ENCODE measurements at regions not wholly inside any gene's neighbourhood (a gene's known extent, or its start where the extent isn't known, plus 50 kb on each side); places are given as distances from the start of the nearest gene placed in this dataset.
"Not testable (repeated sequence)": the region's sequence is repeated elsewhere in the genome, so short reads cannot be mapped to it uniquely, and the experiment has no call there.

DNA sequence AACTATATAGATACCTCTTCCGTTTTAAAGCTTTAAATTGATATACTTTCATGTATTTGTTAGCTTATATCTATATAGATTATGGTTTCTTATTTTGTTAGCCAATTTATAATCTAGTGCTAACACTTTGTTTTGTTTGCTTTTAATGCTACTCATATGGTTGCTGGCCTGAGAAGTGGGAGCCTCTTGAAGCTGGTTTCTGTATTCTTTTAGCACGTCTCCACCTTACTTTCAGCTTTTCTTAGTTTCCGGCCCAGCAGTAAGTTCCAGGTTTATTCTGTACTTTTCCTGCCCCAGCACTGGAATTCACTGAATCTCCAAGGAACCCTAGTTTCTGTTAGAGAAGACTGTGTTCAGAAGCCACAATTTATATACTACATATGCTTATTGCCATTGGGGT lies 458.9 kb downstream of the PRR16 start:
- DNase-seq = no peak

DNA sequence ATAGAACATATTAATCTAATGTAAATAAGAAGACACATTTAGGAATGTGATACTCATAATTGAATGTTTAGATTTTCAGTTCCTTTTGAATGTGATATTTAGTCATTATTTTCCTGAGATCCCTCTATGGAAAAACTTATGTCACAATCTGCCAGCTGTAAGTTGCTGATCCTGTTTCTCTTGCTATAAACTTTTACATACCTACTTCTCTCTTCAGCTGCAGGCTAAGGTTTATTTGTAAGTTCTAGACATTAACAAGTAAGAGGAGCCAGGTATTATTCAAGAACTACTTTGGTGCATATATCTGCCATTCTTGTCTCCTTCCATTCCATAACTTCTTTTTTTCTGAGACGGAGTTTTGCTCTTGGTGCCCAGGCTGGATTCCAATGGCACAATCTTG lies 462.4 kb downstream of the PRR16 start:
- DNase-seq = no peak

DNA sequence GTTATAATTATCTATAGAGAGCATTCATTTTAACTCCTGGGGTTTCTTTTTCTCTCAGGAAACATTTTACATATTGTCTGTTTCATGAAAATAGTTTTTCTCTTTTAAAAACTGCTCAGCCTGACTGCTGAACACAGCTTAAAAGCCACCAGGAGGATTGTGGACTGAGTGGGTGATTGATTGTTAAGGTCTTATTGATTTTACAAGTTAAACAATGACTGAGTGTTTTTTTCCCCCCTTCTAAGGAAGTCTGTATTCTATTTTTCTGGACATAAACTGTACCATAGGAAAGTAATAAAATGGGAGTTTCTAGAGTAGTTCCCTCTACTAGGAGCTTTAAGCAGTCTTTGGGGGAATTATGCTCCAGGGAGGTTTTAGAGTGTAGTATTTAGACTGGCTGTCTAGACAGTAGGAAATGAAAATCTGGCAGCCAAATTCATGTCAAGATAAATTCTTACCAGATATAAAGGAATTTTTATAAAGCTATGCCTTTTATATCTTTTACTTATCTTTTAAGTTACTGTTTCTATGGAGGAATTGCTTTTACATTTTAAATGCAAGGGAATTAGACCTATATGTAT lies 463.9 kb downstream of the PRR16 start:
- DNase-seq = no peak

DNA sequence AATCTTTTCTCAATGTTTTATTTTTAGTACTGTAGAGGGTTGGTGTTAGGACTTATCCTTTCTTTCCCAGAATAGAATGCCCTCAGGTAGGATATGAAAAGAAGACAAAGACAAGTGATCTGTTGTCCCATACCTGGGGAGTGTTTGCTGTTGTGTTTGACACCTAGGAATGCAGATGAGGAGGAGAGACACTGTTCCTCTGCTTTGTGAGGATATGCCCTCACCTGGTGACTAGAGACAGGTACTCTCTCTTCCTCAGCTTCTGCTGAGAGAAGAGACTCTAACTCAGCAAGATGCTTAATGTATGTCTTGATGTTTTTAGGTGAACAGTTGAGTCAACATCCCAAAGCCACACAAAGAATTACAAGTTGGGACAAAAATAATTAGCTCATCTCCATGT lies 468.4 kb downstream of the PRR16 start:
- DNase-seq = no peak

DNA sequence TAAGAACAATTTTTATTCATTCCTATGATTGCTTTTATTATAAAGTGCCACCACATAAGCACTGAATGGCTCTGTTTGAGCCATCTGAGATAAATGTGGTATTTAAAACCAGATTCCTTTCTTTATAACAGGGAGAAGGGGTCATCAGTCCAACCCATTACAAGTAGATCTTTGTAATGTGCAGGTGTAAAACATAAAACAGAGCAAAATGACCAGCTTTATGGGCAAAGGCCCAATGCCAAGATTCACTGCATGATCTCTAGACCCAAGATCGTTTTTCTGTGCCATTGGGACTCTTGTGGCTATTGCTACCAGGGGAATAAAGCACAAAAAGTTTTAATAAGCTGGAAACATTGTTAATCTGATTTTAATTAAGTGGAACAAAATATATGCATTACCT lies 469.9 kb downstream of the PRR16 start:
- no peak for DNase-seq

DNA sequence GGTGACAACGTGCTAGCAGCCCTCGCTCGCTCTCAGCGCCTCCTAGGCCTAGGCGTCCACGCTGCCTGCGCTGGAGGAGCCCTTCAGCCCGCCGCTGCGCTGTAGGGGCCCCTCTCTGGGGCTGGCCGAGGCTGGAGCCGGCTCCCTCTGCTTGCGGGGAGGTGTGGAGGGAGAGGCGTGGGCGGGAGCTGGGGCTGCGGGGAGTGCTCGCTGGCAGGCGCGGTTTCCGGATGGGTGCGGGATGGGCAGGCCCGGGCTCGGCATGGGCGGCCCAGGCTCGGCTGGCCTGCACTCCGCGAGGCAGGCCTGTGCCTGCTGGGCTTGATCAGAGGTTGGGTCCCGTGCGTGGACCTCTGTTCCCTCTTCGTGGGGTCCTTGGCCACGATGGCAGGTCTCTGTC lies 472.6 kb downstream of the PRR16 start:
- no peak for DNase-seq

DNA sequence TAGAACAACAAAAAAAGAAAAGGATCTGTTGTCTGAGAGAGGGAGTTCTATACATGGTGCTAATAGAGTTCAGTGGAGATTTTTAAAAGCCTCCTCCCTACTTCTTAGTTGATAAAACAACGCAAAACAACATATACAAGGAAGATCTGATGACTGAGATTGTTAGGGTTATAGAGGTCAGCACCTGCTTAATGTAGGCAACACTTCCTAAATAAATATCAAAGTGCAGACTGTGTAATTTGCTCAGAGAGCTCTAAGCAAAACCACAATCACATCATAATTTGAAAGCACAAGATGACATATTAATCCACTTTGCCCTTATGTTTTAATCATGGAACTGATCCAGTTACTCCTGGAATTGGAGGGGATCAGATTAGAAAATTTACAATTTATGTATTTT lies 474.5 kb downstream of the PRR16 start:
- no peak for DNase-seq

DNA sequence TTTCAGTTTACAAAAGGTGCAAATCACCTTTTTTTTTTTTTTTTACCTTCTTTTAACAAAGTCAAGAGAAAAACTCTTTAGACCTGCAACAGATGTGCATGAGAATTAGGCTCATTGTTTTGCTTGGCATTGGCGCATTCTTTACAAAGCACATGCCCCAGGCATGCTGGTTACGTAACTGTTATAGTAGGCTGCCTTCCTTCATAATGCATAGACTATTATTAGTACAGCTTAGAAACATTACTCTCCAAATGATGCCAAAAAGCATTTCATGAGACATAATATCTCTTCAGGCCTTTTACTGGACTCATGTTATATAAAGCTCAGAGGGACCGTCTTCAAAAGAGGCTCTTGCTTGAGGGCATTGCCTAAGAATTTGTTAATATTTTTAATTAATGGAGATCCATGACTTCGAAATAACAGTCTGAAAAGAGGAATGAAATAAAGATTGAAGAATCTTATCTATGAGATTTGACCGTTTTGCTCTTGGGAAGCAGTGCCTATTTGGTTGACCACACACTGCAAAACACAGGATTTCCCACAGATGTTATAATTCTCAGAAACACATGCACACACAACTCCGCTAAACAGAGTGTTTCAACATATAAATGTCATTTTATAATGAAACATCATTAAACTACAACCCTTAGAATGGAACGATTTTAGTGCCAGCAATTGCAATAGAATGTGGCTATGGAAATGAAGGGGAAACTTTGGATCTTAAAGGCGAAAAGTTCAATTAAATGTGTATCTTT lies 478.7 kb downstream of the PRR16 start:
- no peak for DNase-seq

DNA sequence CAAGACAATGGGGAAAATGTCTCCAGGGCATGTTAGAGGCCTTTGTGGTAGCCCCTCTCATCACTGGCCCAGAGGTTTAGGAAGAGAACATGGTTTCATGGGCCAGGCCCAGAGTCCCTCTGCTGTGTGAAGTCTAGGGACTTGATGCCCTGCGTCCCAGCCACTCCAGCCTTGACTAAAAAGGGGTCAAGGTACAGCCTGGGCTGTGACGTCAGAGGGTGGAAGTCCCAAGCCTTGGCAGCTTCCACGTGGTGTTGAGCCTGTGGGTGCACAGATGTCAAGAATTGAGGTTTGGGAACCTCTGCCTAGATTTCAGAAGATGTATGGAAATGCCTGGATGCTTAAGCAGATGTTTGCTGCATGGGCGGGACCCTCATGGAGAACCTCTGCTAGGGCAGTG lies 485.5 kb downstream of the PRR16 start:
- not testable (repeated sequence) for DNase-seq

DNA sequence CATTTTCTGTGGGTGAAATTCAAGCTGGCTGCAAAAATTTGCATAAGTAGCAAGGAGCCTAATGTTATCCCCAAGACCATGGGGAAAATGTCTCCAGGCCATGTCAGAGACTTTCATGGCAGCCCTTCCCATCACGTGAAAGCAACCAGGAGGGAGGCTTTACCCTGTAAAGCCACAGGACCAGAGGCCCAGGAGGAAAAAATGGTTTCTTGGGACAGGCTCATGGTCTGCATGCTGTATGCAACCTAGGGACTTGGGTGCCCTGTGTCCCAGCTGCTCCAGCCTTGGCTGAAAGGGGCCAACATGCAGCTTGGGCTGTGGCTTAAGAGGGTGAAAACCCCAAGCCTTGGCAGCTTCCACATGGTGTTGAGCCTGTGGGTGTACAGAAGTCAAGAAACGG lies 489.3 kb downstream of the PRR16 start:
- DNase-seq = not testable (repeated sequence)

DNA sequence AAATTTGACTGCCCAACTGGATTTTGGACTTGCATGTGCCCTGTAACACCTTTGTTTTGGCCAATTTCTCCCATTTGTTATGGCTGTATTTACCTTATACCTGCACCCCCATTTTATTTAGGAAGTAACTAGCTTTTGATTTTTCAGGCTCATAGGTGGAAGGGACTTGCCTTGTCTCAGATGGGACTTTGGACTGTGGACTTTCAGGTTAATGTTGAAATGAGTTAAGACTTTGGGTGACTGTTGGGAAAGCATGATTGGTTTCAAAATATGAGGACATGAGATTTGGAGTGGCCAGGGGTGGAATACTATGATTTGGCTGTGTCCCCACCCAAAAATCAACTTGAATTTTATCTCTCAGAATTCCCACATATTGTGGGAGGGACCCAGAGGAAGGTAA lies 490.2 kb downstream of the PRR16 start:
- no peak for DNase-seq

DNA sequence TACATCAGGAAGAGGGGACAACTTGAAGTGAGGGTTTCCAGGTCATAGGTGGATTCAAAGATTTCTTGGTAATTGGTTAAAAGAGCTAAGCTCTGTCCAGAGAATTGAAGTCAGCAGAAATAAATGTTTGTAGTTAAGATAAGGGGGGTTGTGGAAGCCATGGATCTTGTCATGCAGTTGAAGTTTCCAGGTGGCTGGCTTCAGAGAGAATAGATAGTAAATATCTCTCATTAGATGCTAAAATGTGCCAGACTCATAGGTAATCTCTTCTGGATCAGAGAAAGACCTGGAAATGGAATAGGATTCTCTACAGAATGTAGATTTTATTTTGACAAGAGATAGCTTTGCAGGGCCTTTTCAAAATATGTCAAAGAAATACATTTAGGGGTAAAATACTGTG lies 491.7 kb downstream of the PRR16 start:
- no peak for DNase-seq

DNA sequence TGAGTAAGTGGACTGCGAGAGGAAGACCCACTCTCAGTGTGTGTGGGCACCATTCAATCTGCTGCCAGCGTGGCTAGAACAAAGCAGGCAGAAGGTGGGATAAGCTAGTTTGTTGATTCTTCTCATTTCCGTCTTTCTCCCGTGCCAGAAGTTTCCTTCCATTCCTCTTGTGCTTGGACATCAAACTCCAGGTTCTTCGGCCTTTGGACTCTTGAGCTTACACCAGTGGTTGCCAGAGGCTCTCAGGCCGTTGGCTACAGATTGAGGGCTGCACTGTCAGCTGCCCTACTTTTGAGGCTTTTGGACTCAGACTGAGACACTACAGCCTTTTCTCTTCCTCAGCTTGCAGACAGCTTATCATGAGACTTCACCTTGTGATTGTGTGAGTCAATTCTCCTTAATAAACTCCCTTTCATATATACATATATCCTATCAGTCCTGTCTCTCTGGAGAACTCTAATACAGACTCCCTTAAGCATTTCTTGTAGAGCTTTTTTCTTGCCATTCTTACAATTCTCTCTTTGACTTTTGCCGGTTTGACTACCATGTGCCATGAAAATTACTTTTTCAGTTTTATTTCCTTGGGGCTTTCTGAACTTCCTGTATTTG lies 494.9 kb downstream of the PRR16 start:
- DNase-seq = no peak

DNA sequence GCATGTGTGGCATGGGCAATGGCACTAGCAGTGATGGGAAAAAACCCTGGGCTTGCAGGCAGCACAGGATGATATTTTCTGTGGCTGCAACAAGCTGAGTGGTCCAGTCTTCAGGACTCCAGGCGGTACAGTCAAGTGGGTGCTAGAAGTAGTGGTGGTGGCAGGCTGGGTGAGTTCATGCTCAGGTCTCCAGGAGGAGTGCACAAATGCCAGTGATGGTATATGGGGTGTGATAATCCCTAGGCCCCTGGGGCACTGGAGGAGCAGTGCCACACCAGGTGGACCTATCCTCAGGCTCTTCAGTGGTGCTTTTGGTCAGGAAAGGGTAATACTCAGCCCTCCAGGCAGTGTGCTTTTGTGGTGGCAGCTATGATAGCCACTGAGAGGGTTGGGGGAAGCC lies 496.4 kb downstream of the PRR16 start:
- DNase-seq = no peak

DNA sequence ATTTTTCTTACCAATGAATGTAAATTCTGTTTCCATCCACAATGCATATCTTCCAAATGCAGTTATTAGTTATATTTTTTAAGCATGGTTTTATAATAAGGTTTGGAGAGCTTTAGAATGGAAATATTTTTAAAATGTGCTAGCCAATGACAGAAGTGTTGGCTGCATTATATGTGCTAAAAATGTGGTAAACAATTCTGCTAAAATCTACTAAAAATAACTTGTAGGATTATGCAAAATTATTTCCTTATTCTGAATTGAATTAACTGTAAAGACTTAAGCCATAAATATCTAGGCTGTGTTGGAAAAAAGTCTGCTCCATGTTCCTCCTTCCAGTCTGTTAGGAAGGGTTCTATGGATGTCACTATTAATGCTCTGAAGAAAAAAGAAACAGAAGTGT lies 503.3 kb downstream of the PRR16 start:
- DNase-seq = no peak

DNA sequence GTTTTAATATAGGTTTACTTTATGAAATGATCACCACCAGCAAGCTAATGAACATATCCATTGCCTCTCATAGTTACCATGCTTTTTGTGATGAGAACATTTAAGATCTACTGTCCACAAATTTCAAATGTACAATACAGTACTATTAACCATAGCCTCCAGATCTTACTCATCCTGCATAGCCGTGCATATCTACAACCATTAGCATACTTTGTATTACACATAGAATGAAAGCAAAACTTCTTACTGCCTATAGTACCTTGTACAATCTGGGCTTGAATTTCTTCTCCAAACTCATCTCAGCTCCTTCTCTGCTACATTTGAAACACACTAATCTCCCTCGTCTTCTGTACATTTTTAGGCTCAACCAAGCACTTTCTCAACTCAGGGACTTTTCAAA lies 510.6 kb downstream of the PRR16 start:
- no peak for DNase-seq

DNA sequence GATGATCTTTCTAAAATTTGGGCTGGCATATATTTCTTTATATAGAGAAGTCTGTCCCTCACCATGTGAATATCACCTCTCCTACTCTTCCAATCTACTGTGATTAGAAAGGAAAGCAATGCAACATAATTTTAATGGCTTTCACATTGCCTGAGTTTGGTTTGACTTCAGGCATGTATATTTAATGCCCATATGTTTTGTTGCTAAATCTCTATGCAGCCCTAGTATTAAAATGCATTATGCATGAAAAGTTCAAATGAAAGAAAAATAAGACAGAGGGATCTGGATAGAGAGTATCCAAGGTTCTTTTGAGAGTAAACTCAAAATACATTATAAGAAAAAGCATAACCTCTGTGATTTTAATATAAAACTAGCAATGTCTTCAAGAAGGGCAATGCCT lies 518.3 kb downstream of the PRR16 start:
- no peak for DNase-seq

DNA sequence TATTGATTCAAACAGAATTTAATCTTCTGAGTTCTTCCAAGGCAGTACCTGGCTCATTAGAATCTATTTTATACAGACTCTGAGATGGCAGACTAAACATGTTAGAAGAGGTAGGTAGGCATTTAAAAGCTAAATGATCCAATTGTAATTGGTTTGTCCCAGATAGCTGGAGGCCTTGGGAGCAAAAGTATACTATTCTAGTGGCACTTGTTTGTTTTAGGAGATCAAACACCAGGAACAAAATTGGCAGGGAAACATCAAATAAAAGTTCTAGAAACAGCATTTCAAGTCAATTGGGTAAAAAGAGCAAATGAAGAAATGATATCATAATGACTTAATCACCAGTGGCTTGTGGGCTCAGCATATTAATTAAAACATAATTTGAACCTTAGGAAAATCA lies 521.4 kb downstream of the PRR16 start:
- DNase-seq = no peak

DNA sequence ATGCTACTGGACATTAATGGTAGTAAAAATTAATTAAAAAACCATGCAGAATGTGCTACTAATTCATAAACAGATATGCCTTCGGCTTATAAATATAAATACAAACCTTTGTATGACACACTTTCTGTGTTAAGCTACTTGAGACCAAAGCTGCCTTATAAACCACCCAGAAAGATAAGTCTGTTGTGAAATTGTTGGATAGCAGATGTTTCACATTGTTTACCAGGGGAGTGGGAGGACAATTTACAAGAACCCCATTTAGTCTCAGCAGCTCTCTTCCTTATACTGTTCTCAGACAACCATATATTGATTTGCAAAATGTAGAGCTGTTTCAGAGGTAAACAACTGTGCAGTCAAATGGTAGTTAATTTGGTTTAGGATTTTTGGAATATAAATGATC lies 524.4 kb downstream of the PRR16 start:
- no peak for DNase-seq

DNA sequence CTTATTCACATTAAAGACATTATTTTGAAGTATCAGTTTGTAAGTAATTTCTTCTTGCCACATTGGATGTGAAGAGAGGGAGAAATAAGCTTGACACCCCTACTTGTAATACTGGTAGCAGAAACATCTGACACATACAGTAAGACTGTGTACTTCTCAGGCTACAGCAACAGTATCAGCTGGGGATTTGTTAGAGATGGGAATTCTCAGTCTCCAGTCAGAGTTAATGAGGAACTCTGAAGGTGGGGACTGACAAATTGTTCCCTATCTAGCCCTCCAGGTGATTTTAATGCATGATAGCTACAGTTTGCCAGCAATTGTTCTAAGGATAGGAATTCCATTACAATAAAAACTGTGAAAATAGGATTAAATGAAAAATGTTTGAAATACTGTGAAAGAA lies 524.8 kb downstream of the PRR16 start:
- DNase-seq = no peak

DNA sequence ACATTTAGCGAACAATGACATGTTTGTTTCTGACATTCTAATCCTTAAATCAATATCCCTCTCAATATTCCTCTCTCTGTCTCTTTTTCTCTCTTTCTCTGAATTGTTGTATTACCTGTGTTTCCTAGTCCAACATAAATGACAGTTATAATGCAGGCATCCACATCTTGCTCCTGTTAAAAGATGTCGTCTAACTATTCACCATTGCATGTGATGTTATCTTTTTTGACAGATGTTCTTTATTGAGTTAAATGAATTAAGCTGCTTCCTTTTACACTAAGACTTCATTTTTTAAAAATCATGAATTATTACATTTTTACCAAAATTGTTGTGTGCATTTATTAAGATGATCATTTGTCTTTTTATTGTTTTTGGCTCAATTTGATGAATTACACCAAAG lies 527.5 kb downstream of the PRR16 start:
- no peak for DNase-seq

DNA sequence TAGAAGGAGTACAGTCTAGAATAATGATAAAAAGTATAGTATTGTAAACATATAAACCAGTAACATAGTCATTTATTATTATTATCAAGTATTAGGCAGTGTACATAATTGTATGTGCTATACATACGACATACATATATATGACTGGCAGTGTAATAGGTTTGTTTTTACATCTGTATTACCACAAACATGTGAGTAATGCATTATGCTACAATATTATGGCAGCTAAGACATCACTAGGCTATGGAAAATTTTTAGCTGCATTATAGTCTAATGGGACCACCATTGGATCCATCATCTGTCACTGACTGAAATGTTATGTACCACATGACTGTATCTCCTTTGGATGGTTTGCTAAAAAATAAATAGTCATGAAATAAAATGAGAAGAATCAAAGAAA lies 530.0 kb downstream of the PRR16 start:
- DNase-seq = no peak

DNA sequence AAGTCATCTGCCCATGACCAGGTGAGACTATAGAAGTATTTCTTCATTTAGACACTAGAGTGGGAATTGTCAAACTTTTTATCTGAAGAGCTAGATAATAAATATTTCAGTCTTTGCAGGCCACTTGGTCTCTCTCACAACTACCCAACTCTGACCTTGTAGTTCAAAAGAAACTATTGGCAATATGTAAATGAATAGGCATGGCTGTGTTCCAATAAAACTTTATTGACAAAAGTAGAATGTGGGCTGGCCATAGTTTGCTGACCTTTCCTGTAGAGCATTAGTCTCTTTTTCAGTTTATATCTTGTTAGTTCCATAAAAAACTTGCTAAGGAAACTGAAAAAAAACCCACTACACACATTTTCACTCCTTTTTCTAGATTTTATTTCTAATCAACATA lies 535.5 kb downstream of the PRR16 start:
- no peak for DNase-seq

DNA sequence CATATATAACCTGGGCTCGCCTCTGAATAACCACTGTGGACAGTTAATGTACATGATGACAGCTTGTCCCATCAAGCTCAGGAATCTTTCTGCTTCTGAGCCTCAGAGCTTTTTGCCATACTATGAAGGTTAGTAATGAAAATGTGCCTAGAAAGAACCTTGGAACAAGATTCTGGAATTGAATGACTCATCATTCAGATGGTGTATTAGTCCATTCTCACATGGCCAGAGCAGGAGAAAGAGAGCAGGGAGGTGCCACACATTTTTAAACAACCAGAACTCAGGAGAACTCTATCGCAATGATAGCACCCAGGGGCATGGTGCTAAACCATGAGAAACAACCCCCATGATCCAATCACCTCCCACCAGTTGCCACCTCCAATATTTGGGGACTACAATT lies 542.1 kb downstream of the PRR16 start:
- DNase-seq = no peak

DNA sequence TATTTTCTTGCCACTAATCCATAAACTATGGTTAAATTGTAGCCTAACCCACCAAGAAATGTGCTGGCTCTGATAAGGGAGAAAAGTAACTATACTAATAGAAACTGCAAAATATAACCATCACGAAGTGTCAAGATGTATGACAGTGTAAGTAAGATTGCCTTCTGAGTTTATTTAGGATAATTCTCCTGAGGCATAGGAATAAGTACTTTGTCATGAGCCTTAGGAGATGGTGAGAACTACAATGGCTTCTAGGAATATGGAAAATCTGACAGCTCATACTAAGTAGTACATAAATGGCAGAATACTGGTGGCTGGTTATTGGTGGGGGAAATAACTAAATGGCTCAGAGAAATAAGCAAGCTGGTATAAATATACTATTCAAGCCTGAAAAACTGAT lies 543.9 kb downstream of the PRR16 start:
- DNase-seq = no peak
